Astrocyte (in vitro differentiated cells and primary cell): ENCODE measurements at regions not wholly inside any gene's neighbourhood (a gene's known extent, or its start where the extent isn't known, plus 50 kb on each side); places are given as distances from the start of the nearest gene placed in this dataset.

Experiments used
- EZH2 ChIP-seq: IDR thresholded peaks from 2 replicates; pipeline ENCODE4 v1.6.1; 2012; ENCODE audit warnings: mild to moderate bottlenecking, low read length, inconsistent platforms; ENCODE audit not compliant: insufficient read depth
- TF ChIP-seq, protein P1 (sequence below): IDR thresholded peaks from 2 replicates; pipeline ENCODE4 v1.5.1; 2011; ENCODE audit warnings: low read depth, mild to moderate bottlenecking, inconsistent platforms, low read length, moderate library complexity; ENCODE audit not compliant: insufficient read depth

GRCh38 chrX:39691724-39692123, 406.0 kb downstream of the BCOR start:
- TF ChIP-seq, protein P1, sequence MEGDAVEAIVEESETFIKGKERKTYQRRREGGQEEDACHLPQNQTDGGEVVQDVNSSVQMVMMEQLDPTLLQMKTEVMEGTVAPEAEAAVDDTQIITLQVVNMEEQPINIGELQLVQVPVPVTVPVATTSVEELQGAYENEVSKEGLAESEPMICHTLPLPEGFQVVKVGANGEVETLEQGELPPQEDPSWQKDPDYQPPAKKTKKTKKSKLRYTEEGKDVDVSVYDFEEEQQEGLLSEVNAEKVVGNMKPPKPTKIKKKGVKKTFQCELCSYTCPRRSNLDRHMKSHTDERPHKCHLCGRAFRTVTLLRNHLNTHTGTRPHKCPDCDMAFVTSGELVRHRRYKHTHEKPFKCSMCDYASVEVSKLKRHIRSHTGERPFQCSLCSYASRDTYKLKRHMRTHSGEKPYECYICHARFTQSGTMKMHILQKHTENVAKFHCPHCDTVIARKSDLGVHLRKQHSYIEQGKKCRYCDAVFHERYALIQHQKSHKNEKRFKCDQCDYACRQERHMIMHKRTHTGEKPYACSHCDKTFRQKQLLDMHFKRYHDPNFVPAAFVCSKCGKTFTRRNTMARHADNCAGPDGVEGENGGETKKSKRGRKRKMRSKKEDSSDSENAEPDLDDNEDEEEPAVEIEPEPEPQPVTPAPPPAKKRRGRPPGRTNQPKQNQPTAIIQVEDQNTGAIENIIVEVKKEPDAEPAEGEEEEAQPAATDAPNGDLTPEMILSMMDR = no peak
- no peak for TF ChIP-seq EZH2
